Nephron progenitor cell (in vitro differentiated cells): ENCODE measurements at regions not wholly inside any gene's neighbourhood (a gene's known extent, or its start where the extent isn't known, plus 50 kb on each side); places are given as distances from the start of the nearest gene placed in this dataset.
A peak's percentile ranks its signal among the peaks of the same experiment; 100 is the strongest.

Experiments
- DNase-seq: peaks from one replicate; pipeline ENCODE4 v3.0.0; 2021
- H3K27ac Mint-ChIP-seq: 2 replicates; pipeline ENCODE4 v1.8.0; 2021; ENCODE audit warnings: mild to moderate bottlenecking, moderate library complexity, mixed read lengths
- H3K27me3 Mint-ChIP-seq: 2 replicates; pipeline ENCODE4 v1.8.0; 2021; ENCODE audit warnings: mild to moderate bottlenecking, low read depth, mixed read lengths; ENCODE audit not compliant: poor library complexity
- H3K36me3 Mint-ChIP-seq: 2 replicates; pipeline ENCODE4 v1.8.0; 2021; ENCODE audit warnings: low read depth, mixed read lengths
- H3K4me1 Mint-ChIP-seq: 2 replicates; pipeline ENCODE4 v1.8.0; 2021; ENCODE audit warnings: mixed read lengths
- H3K4me3 Mint-ChIP-seq: 2 replicates; pipeline ENCODE4 v1.8.0; 2021; ENCODE audit warnings: mild to moderate bottlenecking, moderate library complexity, mixed read lengths
- H3K9me3 Mint-ChIP-seq: 2 replicates; pipeline ENCODE4 v1.8.0; 2021; ENCODE audit warnings: mild to moderate bottlenecking, moderate library complexity, mixed read lengths
- TF ChIP-seq, protein P1 (sequence below): fragments of 200-600 bp; sonication (generic); IDR thresholded peaks from 2 replicates; pipeline ENCODE4 v1.5.0; 2021; ENCODE audit warnings: antibody characterized with exemption

DNA sequence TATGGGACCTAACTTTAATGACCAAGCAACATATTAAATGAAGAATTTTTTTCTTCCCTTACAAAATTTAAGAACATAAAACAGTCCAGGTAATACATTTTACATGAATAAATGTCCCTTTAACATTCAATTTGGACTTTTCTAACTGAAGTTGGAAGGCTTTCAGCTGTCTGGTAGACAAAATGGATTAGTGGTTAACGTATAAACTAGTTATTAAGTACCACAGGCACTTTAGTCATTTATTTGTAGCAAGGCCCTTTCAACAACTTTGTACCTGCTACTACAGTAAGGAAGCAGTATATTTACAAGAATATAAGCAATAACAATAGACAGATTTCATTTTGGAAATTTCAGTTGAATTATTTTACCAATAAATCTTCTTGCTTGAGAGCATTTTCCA lies 152.5 kb upstream of the TENT5D start:
- Mint-ChIP-seq H3K9me3 (peaks cover 21% of the 10 kb centered on the region), H3K36me3 (no peaks in the 10 kb centered on the region), H3K27ac (no peak overlapping the region), H3K27me3 (no peaks in the 10 kb centered on the region), H3K4me1 (no peaks in the 10 kb centered on the region), H3K4me3 (no peak overlapping the region)
- TF ChIP-seq, protein P1, sequence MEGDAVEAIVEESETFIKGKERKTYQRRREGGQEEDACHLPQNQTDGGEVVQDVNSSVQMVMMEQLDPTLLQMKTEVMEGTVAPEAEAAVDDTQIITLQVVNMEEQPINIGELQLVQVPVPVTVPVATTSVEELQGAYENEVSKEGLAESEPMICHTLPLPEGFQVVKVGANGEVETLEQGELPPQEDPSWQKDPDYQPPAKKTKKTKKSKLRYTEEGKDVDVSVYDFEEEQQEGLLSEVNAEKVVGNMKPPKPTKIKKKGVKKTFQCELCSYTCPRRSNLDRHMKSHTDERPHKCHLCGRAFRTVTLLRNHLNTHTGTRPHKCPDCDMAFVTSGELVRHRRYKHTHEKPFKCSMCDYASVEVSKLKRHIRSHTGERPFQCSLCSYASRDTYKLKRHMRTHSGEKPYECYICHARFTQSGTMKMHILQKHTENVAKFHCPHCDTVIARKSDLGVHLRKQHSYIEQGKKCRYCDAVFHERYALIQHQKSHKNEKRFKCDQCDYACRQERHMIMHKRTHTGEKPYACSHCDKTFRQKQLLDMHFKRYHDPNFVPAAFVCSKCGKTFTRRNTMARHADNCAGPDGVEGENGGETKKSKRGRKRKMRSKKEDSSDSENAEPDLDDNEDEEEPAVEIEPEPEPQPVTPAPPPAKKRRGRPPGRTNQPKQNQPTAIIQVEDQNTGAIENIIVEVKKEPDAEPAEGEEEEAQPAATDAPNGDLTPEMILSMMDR: no peak
- DNase-seq: no peak

DNA sequence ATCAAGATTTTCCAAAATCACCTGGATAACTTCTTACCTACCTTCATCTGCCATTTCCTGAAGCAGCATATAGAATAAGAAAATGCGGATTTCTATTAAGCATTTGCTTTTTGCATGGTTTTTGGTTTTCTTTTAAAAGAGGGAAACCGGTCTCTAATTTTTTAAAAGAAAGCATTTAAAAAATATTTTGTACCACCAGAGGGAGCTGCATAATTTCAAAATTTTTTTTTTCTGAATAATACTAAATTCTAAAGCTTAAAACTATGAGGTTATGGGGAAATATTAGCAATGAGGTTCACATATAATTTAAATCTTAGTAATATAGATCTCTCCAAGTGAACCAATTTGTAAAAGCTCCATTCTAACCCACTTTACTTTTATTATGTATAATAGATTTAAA lies 137.7 kb upstream of the TENT5D start:
- Mint-ChIP-seq H3K27ac (no peak overlapping the region), H3K9me3 (peaks cover 44% of the 10 kb centered on the region), H3K36me3 (no peaks in the 10 kb centered on the region), H3K4me1 (no peaks in the 10 kb centered on the region), H3K27me3 (no peaks in the 10 kb centered on the region), H3K4me3 (no peak overlapping the region)
- TF ChIP-seq, protein P1: no peak
- DNase-seq: no peak

DNA sequence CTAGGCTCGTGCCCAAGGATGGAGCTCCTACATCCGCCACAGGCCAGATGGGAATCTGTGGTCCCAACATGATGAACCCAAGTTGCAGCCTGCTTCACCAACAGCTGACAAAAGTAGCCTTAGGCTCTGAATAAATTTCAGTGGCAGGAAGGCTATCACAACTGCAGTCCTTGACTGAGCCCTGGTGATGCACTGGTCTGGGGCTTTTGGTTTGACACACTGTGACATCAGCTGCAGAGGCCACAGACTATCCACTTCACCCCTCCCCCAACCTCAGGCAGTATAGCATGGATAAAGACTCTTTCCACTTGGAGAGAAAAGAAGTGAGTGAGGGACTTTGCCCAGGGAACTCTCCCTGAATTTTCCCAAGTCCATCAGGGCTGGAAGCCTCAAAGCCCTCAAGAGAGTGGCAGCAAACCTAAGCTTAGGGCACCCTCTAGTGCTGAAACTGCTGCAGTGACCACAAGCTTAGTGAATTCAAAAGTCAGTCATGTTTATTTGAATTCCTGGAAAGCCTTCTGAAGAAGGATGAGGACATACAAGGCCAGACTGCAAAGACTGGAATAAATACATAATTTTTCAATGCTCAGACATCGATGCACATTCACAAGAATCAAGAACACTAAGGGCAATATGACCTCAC lies 135.0 kb upstream of the TENT5D start:
- H3K27me3 Mint-ChIP-seq: no peaks in the 10 kb centered on the region
- peak; percentile 31 for DNase-seq
- no peaks in the 10 kb centered on the region for H3K36me3 Mint-ChIP-seq
- TF ChIP-seq, protein P1: peak; percentile 48
- H3K9me3 Mint-ChIP-seq: peaks cover 33% of the 10 kb centered on the region
- no peaks in the 10 kb centered on the region for H3K4me1 Mint-ChIP-seq
- no peak overlapping the region for H3K4me3 Mint-ChIP-seq
- no peak overlapping the region for H3K27ac Mint-ChIP-seq

DNA sequence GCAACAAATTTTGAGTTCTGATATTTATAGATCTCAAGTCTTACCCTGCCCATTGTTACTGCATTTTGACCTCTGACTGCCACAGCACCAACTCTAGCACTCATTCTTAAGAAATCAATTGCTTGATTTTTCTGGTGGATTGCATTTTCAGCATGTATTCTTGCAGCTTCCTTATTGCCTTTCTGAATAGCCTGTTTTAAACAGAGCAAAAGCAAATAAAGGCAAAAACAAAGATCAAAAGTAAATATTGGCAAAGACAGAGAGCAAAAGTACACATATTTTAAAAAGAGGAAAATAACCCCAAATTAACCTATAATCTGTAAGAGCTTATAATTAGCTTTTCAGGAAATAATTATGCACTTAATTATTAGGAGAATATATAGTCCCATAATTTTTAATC lies 129.4 kb upstream of the TENT5D start:
- peaks cover 44% of the 10 kb centered on the region for H3K9me3 Mint-ChIP-seq
- H3K4me3 Mint-ChIP-seq: no peak overlapping the region
- no peak for DNase-seq
- H3K27ac Mint-ChIP-seq: no peak overlapping the region
- TF ChIP-seq, protein P1: no peak
- no peaks in the 10 kb centered on the region for H3K4me1 Mint-ChIP-seq
- no peaks in the 10 kb centered on the region for H3K27me3 Mint-ChIP-seq
- H3K36me3 Mint-ChIP-seq: no peaks in the 10 kb centered on the region

DNA sequence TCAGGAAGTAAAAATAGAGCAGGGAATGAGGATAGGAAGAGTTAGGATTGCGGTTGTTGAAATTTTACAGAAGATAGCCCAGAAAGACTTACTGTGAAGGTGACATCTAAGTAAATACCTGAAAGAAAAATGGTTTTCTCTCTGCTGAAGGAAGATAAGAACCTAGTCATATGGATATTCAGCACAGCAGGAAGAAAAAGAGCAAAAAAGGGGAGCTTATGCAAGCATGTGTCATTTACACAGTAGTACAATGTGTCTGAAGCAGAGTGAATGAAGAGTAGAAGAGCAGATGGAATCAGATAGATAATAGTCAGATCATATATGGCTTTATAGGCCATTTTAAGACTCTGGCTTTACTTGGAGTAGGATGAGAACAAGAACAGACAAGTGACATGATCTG lies 126.9 kb upstream of the TENT5D start:
- Mint-ChIP-seq H3K9me3 (peaks cover 41% of the 10 kb centered on the region), H3K4me1 (no peaks in the 10 kb centered on the region), H3K27me3 (no peaks in the 10 kb centered on the region), H3K27ac (no peak overlapping the region), H3K36me3 (no peaks in the 10 kb centered on the region), H3K4me3 (no peak overlapping the region)
- TF ChIP-seq, protein P1: no peak
- no peak for DNase-seq

DNA sequence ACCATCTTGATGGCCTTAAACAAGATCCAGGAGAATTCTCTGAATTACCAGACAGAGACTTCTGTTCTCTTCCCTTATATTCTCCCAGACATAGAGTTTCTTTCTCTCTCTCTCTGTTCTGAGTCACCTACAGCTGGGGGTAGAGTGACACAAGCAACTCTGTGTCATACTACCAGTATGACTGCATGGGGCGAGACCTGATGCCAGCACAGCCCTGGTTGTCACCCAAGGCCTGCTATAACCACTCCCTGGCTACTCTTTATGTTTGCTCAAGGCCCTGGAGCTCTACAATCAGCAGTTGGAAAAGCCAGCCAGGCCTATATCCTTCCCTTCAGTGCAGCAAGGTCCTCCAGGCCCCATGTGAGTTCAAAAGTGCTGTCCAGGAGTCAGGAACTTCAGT lies 114.2 kb upstream of the TENT5D start:
- Mint-ChIP-seq H3K27me3 (no peaks in the 10 kb centered on the region), H3K4me3 (no peak overlapping the region), H3K4me1 (no peaks in the 10 kb centered on the region), H3K9me3 (peaks cover 54% of the 10 kb centered on the region), H3K27ac (no peak overlapping the region), H3K36me3 (no peaks in the 10 kb centered on the region)
- TF ChIP-seq, protein P1: no peak
- DNase-seq: no peak
